ENCODE measurements at regions not wholly inside any gene's neighbourhood (a gene's known extent, or its start where the extent isn't known, plus 50 kb on each side); places are given as distances from the start of the nearest gene placed in this dataset.
"Not testable (repeated sequence)": the region's sequence is repeated elsewhere in the genome, so short reads cannot be mapped to it uniquely, and the experiment has no call there.

- H3K36me3 ChIP-seq, result no peaks in the 10 kb centered on the region
- no peak for DNase-seq (ENCODE audit: low read depth in 1 of 2, low spot score in 2 of 2)
- no peaks in the 10 kb centered on the region for H3K4me1 ChIP-seq (replicated peaks)
- H3K4me3 ChIP-seq, result no peak overlapping the region
- H3K9me3 ChIP-seq (replicated peaks), result no peaks in the 10 kb centered on the region
- H3K27me3 ChIP-seq (replicated peaks), result peaks cover 4% of the 10 kb centered on the region; the same call in 1 of the 2 replicates
- H3K27ac ChIP-seq, result no peak overlapping the region
Measured at GRCh38 chr4:115233600-115233999, 120.2 kb upstream of the NDST4 start.

- Histone ChIP-seq H3K4me1 (replicated peaks) (no peaks in the 10 kb centered on the region), H3K27me3 (replicated peaks) (no peaks in the 10 kb centered on the region; the same call in 1 of the 2 replicates), H3K9me3 (replicated peaks) (no peaks in the 10 kb centered on the region), H3K27ac (no peak overlapping the region), H3K36me3 (no peaks in the 10 kb centered on the region), H3K4me3 (no peak overlapping the region)
- DNase-seq (ENCODE audit: low read depth in 1 of 2, low spot score in 2 of 2), result no peak
Measured at GRCh38 chr4:115229873-115230272, 116.5 kb upstream of the NDST4 start.

GRCh38 chr4:115228851-115229250, 115.4 kb upstream of the NDST4 start:
- no peak overlapping the region for H3K27ac ChIP-seq
- H3K4me1 ChIP-seq (replicated peaks), result no peaks in the 10 kb centered on the region
- no peaks in the 10 kb centered on the region for H3K36me3 ChIP-seq
- H3K4me3 ChIP-seq, result no peak overlapping the region
- no peak for DNase-seq (ENCODE audit: low read depth in 1 of 2, low spot score in 2 of 2)
- no peaks in the 10 kb centered on the region for H3K9me3 ChIP-seq (replicated peaks)
- no peaks in the 10 kb centered on the region; the same call in 1 of the 2 replicates for H3K27me3 ChIP-seq (replicated peaks)

DNA sequence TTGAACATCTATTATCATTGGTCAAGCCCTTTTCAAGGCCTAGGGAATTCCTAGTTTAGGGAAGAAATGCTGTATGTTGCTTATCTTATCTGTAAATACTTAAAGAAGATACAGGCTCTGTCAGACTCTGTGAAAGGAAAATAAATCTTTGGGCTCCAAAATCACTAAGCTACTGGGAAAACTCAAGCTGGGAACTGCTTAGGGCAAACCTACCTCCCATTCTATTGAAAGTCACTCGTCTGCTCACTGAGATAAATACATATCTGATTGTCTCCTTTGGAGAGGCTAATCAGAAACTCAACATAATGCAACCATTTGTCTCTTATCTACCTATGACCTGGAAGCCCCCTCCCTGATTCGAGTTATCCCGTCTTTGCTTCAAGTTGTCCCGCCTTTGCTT, 108.6 kb upstream of the NDST4 start:
- H3K27ac ChIP-seq, result no peak overlapping the region
- no peaks in the 10 kb centered on the region; the same call in 1 of the 2 replicates for H3K9me3 ChIP-seq (replicated peaks)
- H3K27me3 ChIP-seq (replicated peaks), result 0 out of 2 replicates have a peak, but pooled peaks cover under 1% of the 10 kb centered on the region
- no peaks in the 10 kb centered on the region for H3K4me1 ChIP-seq (replicated peaks)
- DNase-seq (ENCODE audit: low read depth in 1 of 2, low spot score in 2 of 2), result no peak
- H3K4me3 ChIP-seq, result no peak overlapping the region
- H3K36me3 ChIP-seq, result no peaks in the 10 kb centered on the region

- DNase-seq (ENCODE audit: low read depth in 1 of 2, low spot score in 2 of 2), result no peak
- H3K4me1 ChIP-seq (replicated peaks), result no peaks in the 10 kb centered on the region
- H3K9me3 ChIP-seq (replicated peaks), result no peaks in the 10 kb centered on the region; the same call in 1 of the 2 replicates
- no peak overlapping the region for H3K4me3 ChIP-seq
- H3K36me3 ChIP-seq, result no peaks in the 10 kb centered on the region
- H3K27ac ChIP-seq, result no peak overlapping the region
- 0 out of 2 replicates have a peak, but pooled peaks cover 2% of the 10 kb centered on the region for H3K27me3 ChIP-seq (replicated peaks)
Measured at GRCh38 chr4:115219862-115220261, 106.4 kb upstream of the NDST4 start.

- H3K27ac ChIP-seq, result no peak overlapping the region
Measured at GRCh38 chr4:115219315-115219860, 106.0 kb upstream of the NDST4 start.

DNA sequence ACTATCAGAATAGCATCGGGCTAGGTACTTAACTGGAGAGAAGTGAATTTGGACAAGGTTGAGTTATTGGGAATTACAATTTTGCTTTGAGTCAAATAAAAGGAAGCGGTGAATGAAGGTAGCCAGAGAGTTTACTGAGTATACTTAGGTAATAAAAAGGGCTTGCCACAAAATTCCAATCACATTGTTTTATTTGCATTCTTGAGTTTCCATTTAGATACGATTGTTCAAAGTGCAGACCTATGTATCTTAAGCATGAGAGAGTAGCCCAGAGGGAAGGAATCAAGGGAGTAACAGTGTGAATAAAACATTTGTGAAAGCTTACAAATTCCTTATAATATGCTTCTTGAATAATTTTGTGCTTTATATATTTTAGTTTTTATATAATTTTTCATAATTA, 102.5 kb upstream of the NDST4 start:
- DNase-seq (ENCODE audit: low read depth in 1 of 2, low spot score in 2 of 2), result no peak
- H3K4me1 ChIP-seq (replicated peaks), result no peaks in the 10 kb centered on the region; the same call in 1 of the 2 replicates

More at GRCh38 chr4:115219315-115219860, 106.0 kb upstream of the NDST4 start:
- no peaks in the 10 kb centered on the region for H3K4me1 ChIP-seq (replicated peaks)
- H3K4me3 ChIP-seq, result no peak overlapping the region
- 0 out of 2 replicates have a peak, but pooled peaks cover 2% of the 10 kb centered on the region for H3K27me3 ChIP-seq (replicated peaks)
- H3K9me3 ChIP-seq (replicated peaks), result no peaks in the 10 kb centered on the region; the same call in 1 of the 2 replicates
- no peak for DNase-seq (ENCODE audit: low read depth in 1 of 2, low spot score in 2 of 2)
- H3K36me3 ChIP-seq, result no peaks in the 10 kb centered on the region

GRCh38 chr4:115213716-115214115, 100.3 kb upstream of the NDST4 start:
- H3K27ac ChIP-seq, result no peak overlapping the region
- no peak overlapping the region for H3K4me3 ChIP-seq
- 0 out of 2 replicates have a peak, but pooled peaks cover 2% of the 10 kb centered on the region for H3K27me3 ChIP-seq (replicated peaks)

More for the DNA sequence above, 102.5 kb upstream of the NDST4 start:
- Histone ChIP-seq H3K27me3 (replicated peaks) (0 out of 2 replicates have a peak, but pooled peaks cover 2% of the 10 kb centered on the region), H3K27ac (no peak overlapping the region), H3K4me3 (no peak overlapping the region), H3K9me3 (replicated peaks) (no peaks in the 10 kb centered on the region), H3K36me3 (no peaks in the 10 kb centered on the region)

GRCh38 chr4:115201042-115201330, 87.6 kb upstream of the NDST4 start:
- no peaks in the 10 kb centered on the region for H3K9me3 ChIP-seq (replicated peaks)
- no peaks in the 10 kb centered on the region for H3K27me3 ChIP-seq (replicated peaks)
- no peak overlapping the region for H3K27ac ChIP-seq
- no peak for DNase-seq (ENCODE audit: low read depth in 1 of 2, low spot score in 2 of 2)
- H3K4me1 ChIP-seq (replicated peaks), result no peaks in the 10 kb centered on the region
- no peak overlapping the region for H3K4me3 ChIP-seq
- H3K36me3 ChIP-seq, result no peaks in the 10 kb centered on the region

More at GRCh38 chr4:115213716-115214115, 100.3 kb upstream of the NDST4 start:
- Histone ChIP-seq H3K36me3 (no peaks in the 10 kb centered on the region), H3K9me3 (replicated peaks) (no peaks in the 10 kb centered on the region), H3K4me1 (replicated peaks) (no peaks in the 10 kb centered on the region; the same call in 1 of the 2 replicates)
- no peak for DNase-seq (ENCODE audit: low read depth in 1 of 2, low spot score in 2 of 2)

DNA sequence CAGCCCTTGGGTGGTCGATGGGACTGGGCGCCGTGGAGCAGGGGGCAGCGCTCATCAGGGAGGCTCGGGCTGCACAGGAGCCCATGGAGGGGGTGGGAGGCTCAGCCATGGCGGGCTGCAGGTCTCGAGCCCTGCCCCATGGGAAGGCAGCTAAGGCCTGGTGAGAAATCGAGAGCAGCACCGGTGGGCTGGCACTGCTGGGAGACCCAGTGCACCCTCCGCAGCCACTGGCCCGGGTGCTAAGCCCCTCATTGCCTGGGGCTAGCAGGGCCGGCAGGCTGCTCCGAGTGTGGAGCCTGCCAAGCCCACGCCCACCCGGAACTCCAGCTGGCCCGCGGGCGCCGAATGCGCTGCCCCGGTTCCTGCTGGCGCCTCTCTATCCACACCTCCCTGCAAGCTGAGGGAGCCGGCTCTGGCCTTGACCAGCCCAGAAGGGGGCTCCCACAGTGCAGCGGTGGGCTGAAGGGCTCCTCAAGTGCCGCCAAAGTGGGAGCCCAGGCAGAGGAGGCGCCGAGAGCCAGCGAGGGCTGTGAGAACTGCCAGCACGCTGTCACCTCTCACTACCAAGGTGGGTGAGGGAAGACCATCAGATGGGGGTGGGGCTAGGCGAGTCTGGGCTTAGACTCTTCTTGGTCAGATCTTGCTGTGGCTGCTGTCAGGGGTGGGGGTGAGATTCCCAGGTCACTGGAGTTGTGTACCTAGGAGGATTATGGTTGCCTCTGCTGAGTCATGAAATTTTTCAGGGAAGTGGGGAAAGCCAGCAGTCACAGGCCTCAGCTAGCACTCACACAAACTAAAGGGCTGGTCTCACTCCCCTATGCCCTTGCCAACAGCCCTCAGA, 87.0 kb upstream of the NDST4 start:
- DNase-seq (ENCODE audit: low read depth in 1 of 2, low spot score in 2 of 2); H3K27me3 ChIP-seq (replicated peaks); H3K4me3 ChIP-seq; H3K4me1 ChIP-seq (replicated peaks); H3K9me3 ChIP-seq (replicated peaks); H3K36me3 ChIP-seq; H3K27ac ChIP-seq: not testable (repeated sequence)

- not testable (repeated sequence) for H3K27me3 ChIP-seq (replicated peaks)
Measured at GRCh38 chr4:115194612-115195011, 81.2 kb upstream of the NDST4 start.

DNA sequence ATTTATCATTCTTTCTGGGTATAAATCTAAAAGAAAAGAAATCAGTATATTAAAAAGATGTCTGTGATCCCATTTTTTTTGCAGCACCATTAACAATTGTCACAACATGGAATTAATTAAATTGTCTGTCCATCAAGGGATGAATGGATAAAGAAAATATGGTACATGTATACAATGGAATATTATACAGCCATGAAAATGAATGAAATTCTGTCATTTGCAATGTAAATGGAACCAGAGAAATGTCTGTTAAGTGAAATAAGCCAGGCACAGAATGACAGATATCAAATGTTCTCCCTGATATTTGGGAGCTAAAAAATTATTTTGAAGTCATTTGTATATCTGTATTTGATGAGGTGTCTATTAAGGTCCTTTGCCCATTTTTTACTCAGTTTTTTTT, 77.1 kb upstream of the NDST4 start:
- Histone ChIP-seq H3K4me3 (no peak overlapping the region), H3K27me3 (replicated peaks) (no peaks in the 10 kb centered on the region), H3K9me3 (replicated peaks) (no peaks in the 10 kb centered on the region), H3K27ac (no peak overlapping the region), H3K4me1 (replicated peaks) (no peaks in the 10 kb centered on the region), H3K36me3 (no peaks in the 10 kb centered on the region)
- DNase-seq (ENCODE audit: low read depth in 1 of 2, low spot score in 2 of 2), result no peak

More at GRCh38 chr4:115194612-115195011, 81.2 kb upstream of the NDST4 start:
- H3K36me3 ChIP-seq; DNase-seq (ENCODE audit: low read depth in 1 of 2, low spot score in 2 of 2); H3K9me3 ChIP-seq (replicated peaks); H3K4me3 ChIP-seq; H3K4me1 ChIP-seq (replicated peaks); H3K27ac ChIP-seq: not testable (repeated sequence)

DNA sequence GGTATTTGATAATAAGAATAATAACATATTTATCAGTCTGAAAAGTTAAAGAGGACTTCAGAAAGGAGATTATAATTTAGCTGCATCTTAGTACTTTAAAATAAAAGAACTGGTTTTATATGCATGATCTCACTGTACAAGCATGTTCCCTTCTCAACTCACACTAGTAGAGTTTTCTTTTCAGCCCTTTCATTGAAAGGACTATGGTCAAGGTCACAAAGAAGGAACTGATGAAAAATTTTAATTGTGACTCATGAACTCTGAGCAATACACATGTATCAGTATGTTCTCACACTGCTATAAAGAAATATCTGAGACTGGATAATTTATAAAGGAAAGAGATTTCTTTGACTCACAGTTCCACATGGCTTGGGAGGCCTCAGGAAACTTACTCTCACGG, 73.7 kb upstream of the NDST4 start:
- no peaks in the 10 kb centered on the region for H3K4me1 ChIP-seq (replicated peaks)
- no peak overlapping the region for H3K4me3 ChIP-seq
- H3K9me3 ChIP-seq (replicated peaks), result no peaks in the 10 kb centered on the region
- no peak for DNase-seq (ENCODE audit: low read depth in 1 of 2, low spot score in 2 of 2)
- H3K36me3 ChIP-seq, result no peaks in the 10 kb centered on the region
- H3K27ac ChIP-seq, result no peak overlapping the region
- H3K27me3 ChIP-seq (replicated peaks), result no peaks in the 10 kb centered on the region

DNA sequence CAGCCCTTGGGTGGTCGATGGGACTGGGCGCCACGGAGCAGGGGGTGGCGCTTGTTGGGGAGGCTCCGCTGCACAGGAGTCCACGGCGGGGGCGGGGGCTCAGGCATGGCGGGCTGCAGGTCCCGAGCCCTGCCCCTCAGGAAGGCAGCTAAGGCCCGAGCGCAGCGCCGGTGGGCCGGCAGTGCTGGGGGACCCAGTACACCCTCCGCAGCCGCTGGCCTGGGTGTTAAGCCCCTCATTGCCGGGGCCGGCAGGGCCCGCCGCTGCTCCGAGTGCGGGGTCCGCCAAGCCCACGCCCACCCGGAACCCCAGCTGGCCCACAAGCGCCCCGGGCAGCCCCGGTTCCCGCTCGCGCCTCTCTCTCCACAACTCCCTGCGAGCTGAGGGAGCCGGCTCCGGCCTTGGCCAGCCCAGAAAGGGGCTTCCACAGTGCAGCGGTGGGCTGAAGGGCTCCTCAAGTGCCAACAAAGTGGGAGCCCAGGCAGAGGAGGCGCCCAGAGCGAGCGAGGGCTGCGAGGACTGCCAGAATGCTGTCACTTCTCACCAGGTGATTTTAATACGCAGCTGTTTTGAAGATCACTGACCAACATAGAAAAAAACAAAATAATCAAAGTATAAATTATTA, 66.1 kb upstream of the NDST4 start:
- H3K4me3 ChIP-seq; H3K27ac ChIP-seq; H3K36me3 ChIP-seq; DNase-seq (ENCODE audit: low read depth in 1 of 2, low spot score in 2 of 2); H3K4me1 ChIP-seq (replicated peaks); H3K27me3 ChIP-seq (replicated peaks); H3K9me3 ChIP-seq (replicated peaks): not testable (repeated sequence)
